H1 (cell line): ENCODE measurements at regions not wholly inside any gene's neighbourhood (a gene's known extent, or its start where the extent isn't known, plus 50 kb on each side); places are given as distances from the start of the nearest gene placed in this dataset.

Source experiments
- CTCF ChIP-seq, 3 experiments: IDR thresholded peaks; 1 replicate in 2 of 3; 2 replicates in 1 of 3; pipeline versions ENCODE4 v1.5.1 to v1.6.1; 2011; ENCODE audit warnings: low read length in 3 of 3, mild to moderate bottlenecking in 3 of 3, inconsistent platforms in 2 of 3, low read depth in 1 of 3, moderate library complexity in 1 of 3; ENCODE audit not compliant: insufficient read depth in 1 of 3; ENCODE audit errors: control extremely low read depth in 1 of 3

GRCh38 chr6:9087470-9087869, 652.1 kb upstream of the SLC35B3 start (continued):
- no peak for TF ChIP-seq CTCF (IDR thresholded peaks at IDR 0.05; ENCODE audit: control extremely low read depth in 1 of 3, insufficient read depth in 1 of 3, low read depth in 1 of 3, low read length in 3 of 3)
